Psoas muscle (tissue), 7 donors: ENCODE measurements at regions not wholly inside any gene's neighbourhood (a gene's known extent, or its start where the extent isn't known, plus 50 kb on each side); places are given as distances from the start of the nearest gene placed in this dataset.

ENCODE experiments used
- ATAC-seq, 4 donors: fragments of 200-7000 bp; cut with Tn5 transposase; one replicate each; pipeline ENCODE4 v1.9.1; 2020; ENCODE audit warnings: moderate library complexity in 3 of 4, mild to moderate bottlenecking in 2 of 4
- DNase-seq, 2 donors: peaks; one replicate each; pipeline ENCODE4 v3.0.0-alpha.2; 2020
- H3K27ac ChIP-seq: fragments of 200-600 bp; one replicate; pipeline ENCODE4 v1.8.0; 2022
- H3K27me3 ChIP-seq, 3 donors: fragments of 200-600 bp in 1 of 3; one replicate each; pipeline versions ENCODE4 v1.6.1 to v1.8.0; 2013 to 2022; ENCODE audit warnings: low read length in 2 of 3, mild to moderate bottlenecking in 2 of 3, moderate library complexity in 1 of 3; ENCODE audit not compliant: insufficient read depth in 3 of 3
- H3K36me3 ChIP-seq, 2 donors: fragments of 200-600 bp in 1 of 2; one replicate each; pipeline versions ENCODE4 v1.6.1 to v1.8.0; 2013 to 2022; ENCODE audit warnings: low read depth in 1 of 2, mild to moderate bottlenecking in 1 of 2, moderate library complexity in 1 of 2; ENCODE audit not compliant: insufficient read depth in 1 of 2
- H3K4me1 ChIP-seq: fragments of 200-600 bp; one replicate; pipeline ENCODE4 v1.8.0; 2022
- H3K4me3 ChIP-seq: fragments of 200-600 bp; one replicate; pipeline ENCODE4 v1.8.0; 2022; ENCODE audit warnings: mild to moderate bottlenecking
- H3K9me3 ChIP-seq: fragments of 200-600 bp; one replicate; pipeline ENCODE4 v1.8.0; 2022
- CTCF ChIP-seq: fragments of 200-600 bp; IDR thresholded peaks from one replicate; pipeline ENCODE4 v1.8.0; 2022; ENCODE audit warnings: antibody characterized with exemption
- WGBS, 3 donors: extraction: QIAGEN DNeasy Blood & Tissue Kit; methylation state at CpG; one replicate each; pipeline versions ENCODE4 v1.1.6 to v1.1.7; 2013; 5-methylcytosine and 5-hydroxymethylcytosine counted together
- intact Hi-C, 2 donors: fragments of 100-400 bp; cut with DNase I; formaldehyde crosslinking; loops; one replicate each; pipeline versions ENCODE4 v1.11.0 to v1.14.2; 2022
- donor health status: healthy with polysubstance abuse.
- donor health status: DM: no; HTN: no; CAD: no; lungs with moderate emphysema.
- donor health status: Bipolar disorder and iron deficiency.
- donor health status: healthy.
- donor health status: DM: yes; HTN: yes; CAD: no.
- donor health status: DM: no; HTN: no; CAD: no.
- donor health status: DM: yes; HTN: yes; CAD: no.

DNA sequence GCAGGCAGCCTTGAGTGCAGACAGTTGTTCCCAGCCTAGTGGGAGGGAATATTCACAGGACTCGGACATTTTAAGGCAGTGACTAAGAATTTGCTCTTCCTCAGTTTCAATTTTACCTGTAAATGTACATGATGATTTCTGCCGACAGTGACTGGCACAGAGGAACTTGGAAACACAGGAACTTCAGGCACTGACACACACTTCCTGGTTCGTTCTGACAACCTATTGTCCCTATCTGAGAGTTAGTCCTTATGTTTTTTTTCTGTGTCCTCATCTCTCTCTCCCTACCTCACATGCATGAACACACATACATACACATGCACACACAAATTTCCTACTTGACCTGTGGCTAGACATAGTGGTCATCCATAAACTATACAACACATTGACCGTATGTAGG is 89.4 kb upstream of the CD180 start:
- Histone ChIP-seq H3K9me3 (no peaks in the 10 kb centered on the region), H3K36me3 (no peaks in the 10 kb centered on the region), H3K27ac (no peak overlapping the region), H3K4me1 (no peaks in the 10 kb centered on the region), H3K4me3 (no peak overlapping the region), H3K27me3 (no peaks in the 10 kb centered on the region)
- intact Hi-C loops: no loop called here
- WGBS, 3 donors: 74 to 87% (median 81%) methylated on average over 4 of the region's 4 CpGs
- DNase-seq (no peak), ATAC-seq (no peak)
- TF ChIP-seq CTCF: no peak

DNA sequence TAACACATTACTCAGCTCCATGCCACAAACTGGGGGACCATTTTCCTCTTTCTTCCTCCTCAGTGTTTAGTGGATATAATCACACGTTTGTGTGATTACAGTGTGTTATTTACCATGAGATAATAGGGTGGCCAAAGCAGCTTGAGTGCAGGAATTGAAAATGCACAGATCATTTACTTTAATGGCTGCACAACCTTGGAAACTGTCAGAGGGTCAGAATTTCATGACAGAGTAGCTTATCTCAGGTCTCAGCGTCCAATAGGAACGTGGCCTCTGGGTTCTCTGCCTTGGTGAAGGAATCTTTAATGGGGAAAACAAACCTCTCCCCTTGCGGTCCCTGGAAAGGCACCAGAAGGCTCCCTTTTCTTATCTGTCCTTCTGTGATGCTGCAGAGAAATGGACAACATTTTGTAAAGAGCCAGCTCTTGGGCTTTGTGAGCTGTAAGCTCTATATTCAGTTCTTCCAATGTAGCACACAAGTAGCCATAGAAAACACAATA is 87.4 kb upstream of the CD180 start:
- intact Hi-C loops: no loop called here
- WGBS, 3 donors: 57 to 73% (median 63%) methylated on average over 4 of the region's 4 CpGs
- ATAC-seq: no peak
- H3K4me3 ChIP-seq: no peak overlapping the region
- no peaks in the 10 kb centered on the region for H3K4me1 ChIP-seq
- no peak for DNase-seq
- no peak for TF ChIP-seq CTCF
- no peaks in the 10 kb centered on the region for H3K9me3 ChIP-seq
- H3K27ac ChIP-seq: no peak overlapping the region
- no peaks in the 10 kb centered on the region for H3K27me3 ChIP-seq
- H3K36me3 ChIP-seq: no peaks in the 10 kb centered on the region

DNA sequence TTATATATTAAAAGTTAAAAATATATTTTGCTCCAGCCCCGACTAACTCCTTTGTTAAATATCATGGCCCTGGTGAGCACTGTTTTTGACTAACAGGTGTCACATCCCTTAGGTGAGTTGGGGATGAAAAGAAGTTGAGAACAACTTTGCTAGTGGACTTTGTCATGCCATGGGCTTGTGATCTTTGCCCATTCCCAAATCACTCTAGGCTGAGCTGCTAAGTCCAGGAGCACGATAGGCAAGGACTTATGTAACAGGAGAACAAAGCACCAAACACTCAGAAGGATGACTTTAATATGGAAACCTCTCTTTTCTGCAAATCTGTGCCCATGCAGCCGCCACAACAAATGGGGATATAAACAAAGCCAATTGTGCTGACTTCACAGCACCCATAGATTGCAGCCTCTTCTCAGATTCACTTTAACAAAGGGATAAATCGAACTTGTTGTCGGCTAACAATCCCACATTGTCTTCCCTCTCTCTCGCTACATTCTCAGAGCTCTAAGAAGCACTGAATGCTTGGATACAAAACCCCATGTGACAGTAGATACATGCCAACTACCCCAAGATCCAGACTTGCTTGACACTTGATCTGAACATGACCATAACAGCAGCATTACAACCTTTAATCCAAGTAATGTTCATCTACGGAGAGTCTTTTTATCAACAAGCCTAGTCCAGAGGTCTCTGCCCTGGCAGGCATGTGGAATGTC is 86.8 kb upstream of the CD180 start:
- Histone ChIP-seq H3K4me3 (no peak overlapping the region), H3K9me3 (peaks cover 3% of the 10 kb centered on the region), H3K4me1 (no peaks in the 10 kb centered on the region), H3K36me3 (no peaks in the 10 kb centered on the region), H3K27ac (no peak overlapping the region), H3K27me3 (no peaks in the 10 kb centered on the region)
- intact Hi-C loops: no loop called here
- no peak for TF ChIP-seq CTCF
- ATAC-seq (no peak), DNase-seq (no peak)
- WGBS, 3 donors: 52 to 66% (median 56%) methylated on average over 7 of the region's 7 CpGs

DNA sequence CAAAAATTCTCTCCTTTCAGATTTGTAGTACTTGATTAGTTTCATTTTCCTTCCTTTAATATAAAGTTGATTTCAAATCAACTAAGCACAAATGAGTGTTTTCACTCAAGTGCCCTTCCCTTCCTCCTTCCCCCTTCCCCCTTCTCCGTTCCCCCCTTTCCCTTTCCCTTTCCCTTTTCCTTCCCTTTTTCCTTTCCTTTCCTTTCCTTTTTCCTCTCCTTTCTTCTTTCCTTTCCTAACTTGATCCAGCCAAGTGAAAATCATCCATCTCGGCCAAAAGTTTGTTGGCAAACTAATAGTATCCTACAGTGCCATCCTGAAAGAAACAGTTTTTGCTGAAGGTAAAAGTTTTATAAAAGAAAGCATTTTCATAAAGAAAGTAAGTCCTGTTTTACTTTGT is 85.3 kb upstream of the CD180 start:
- 40 to 65% (median 58%) methylated on average over 2 of the region's 2 CpGs for WGBS, 3 donors
- Histone ChIP-seq H3K27ac (no peak overlapping the region), H3K27me3 (no peaks in the 10 kb centered on the region), H3K36me3 (no peaks in the 10 kb centered on the region), H3K4me1 (no peaks in the 10 kb centered on the region), H3K4me3 (no peak overlapping the region), H3K9me3 (peaks cover 13% of the 10 kb centered on the region)
- intact Hi-C loops: no loop called here
- TF ChIP-seq CTCF: no peak
- DNase-seq (no peak), ATAC-seq (no peak)
